CD4-positive, alpha-beta T cell (primary cell): ENCODE measurements at regions not wholly inside any gene's neighbourhood (a gene's known extent, or its start where the extent isn't known, plus 50 kb on each side); places are given as distances from the start of the nearest gene placed in this dataset.

Experiments used
- ATAC-seq: fragments of 200-7000 bp; cut with Tn5 transposase; one replicate; pipeline ENCODE4 v1.10.0; 2022; ENCODE audit warnings: mild to moderate bottlenecking; ENCODE audit not compliant: poor library complexity
- CTCF ChIA-PET: fragments of 350-600 bp; sonication (Branson Sonifier 250); formaldehyde crosslinking; loops from one replicate; lab custom pipeline; 2021; ENCODE audit warnings: antibody characterized with exemption, inconsistent platforms; lab: Charles Lee
- POLR2A ChIA-PET: fragments of 350-600 bp; sonication (Branson Sonifier 250); formaldehyde crosslinking; loops from one replicate; lab custom pipeline; 2021; ENCODE audit warnings: antibody characterized with exemption, inconsistent platforms; lab: Charles Lee
- DNase-seq, 14 experiments: peaks; one replicate each; pipeline ENCODE4 v3.0.0-alpha.2; 2013 to 2020; ENCODE audit warnings: mixed read lengths in 2 of 14
- H3K27ac ChIP-seq, 2 donors: one replicate each; pipeline versions ENCODE4 v1.5.1 to v1.7.0; 2013; ENCODE audit warnings: low read length in 2 of 2, low read depth in 1 of 2, mild to moderate bottlenecking in 1 of 2
- H3K27me3 ChIP-seq, 2 experiments: 1 replicate in 1 of 2; 2 replicates in 1 of 2; pipeline versions ENCODE4 v1.6.1 to v1.7.0; 2013; ENCODE audit warnings: low read length in 2 of 2, control low read depth in 1 of 2, mild to moderate bottlenecking in 1 of 2, moderate library complexity in 1 of 2; ENCODE audit not compliant: insufficient read depth in 2 of 2, control insufficient read depth in 1 of 2
- H3K36me3 ChIP-seq: one replicate; pipeline ENCODE4 v1.6.1; 2013; ENCODE audit warnings: low read length, control low read depth; ENCODE audit not compliant: insufficient read depth
- H3K4me1 ChIP-seq: one replicate; pipeline ENCODE4 v1.6.1; 2013; ENCODE audit warnings: low read length, control low read depth; ENCODE audit not compliant: insufficient read depth
- H3K4me3 ChIP-seq: one replicate; pipeline ENCODE4 v1.5.1; 2013; ENCODE audit warnings: mild to moderate bottlenecking, low read length, moderate library complexity
- H3K9me3 ChIP-seq, 2 experiments: 1 replicate in 1 of 2; 2 replicates in 1 of 2; pipeline versions ENCODE4 v1.6.1 to v1.7.0; 2013; ENCODE audit warnings: low read length in 2 of 2, mild to moderate bottlenecking in 2 of 2, control low read depth in 1 of 2, moderate library complexity in 1 of 2; ENCODE audit not compliant: control insufficient read depth in 1 of 2, insufficient read depth in 1 of 2
- H3K27ac Mint-ChIP-seq: one replicate; pipeline ENCODE4 v1.8.0; 2020; ENCODE audit warnings: mixed read lengths
- H3K27me3 Mint-ChIP-seq: one replicate; pipeline ENCODE4 v1.8.0; 2021; ENCODE audit warnings: mixed read lengths
- H3K36me3 Mint-ChIP-seq: one replicate; pipeline ENCODE4 v1.8.0; 2021; ENCODE audit warnings: low read depth, mixed read lengths
- H3K4me1 Mint-ChIP-seq: one replicate; pipeline ENCODE4 v1.8.0; 2021; ENCODE audit warnings: low read depth, mixed read lengths
- H3K4me3 Mint-ChIP-seq: one replicate; pipeline ENCODE4 v1.8.0; 2020; ENCODE audit warnings: mild to moderate bottlenecking, mixed read lengths
- H3K9me3 Mint-ChIP-seq: one replicate; pipeline ENCODE4 v1.8.0; 2020; ENCODE audit warnings: mixed read lengths
- CTCF ChIP-seq: fragments of 200-600 bp; IDR thresholded peaks from one replicate; pipeline ENCODE4 v1.8.0; 2022; ENCODE audit warnings: antibody characterized with exemption, mild to moderate bottlenecking
- intact Hi-C, 2 experiments: fragments of 100-400 bp; cut with DNase I in 1 of 2; cut with micrococcal nuclease in 1 of 2; formaldehyde crosslinking; loops; one replicate each; pipeline versions ENCODE4 v1.15.1 to v1.9.0; 2023 to 2025; cut with DNase I, micrococcal nuclease

GRCh38 chr5:6949230-6949629 is 236.0 kb downstream of the TENT4A start:
- no peak for ATAC-seq
- H3K27ac ChIP-seq: no peak overlapping the region
- H3K4me3 ChIP-seq: no peak overlapping the region
- Mint-ChIP-seq H3K4me3 (no peak overlapping the region), H3K27me3 (peaks cover 20% of the 10 kb centered on the region), H3K4me1 (no peaks in the 10 kb centered on the region), H3K27ac (no peak overlapping the region), H3K36me3 (no peaks in the 10 kb centered on the region), H3K9me3 (no peaks in the 10 kb centered on the region)
- ChIA-PET POLR2A (no interaction called here), CTCF (no interaction called here)
- intact Hi-C loops: no loop called here
- H3K36me3 ChIP-seq: no peaks in the 10 kb centered on the region
- no peaks in the 10 kb centered on the region for H3K4me1 ChIP-seq
- TF ChIP-seq CTCF: no peak
- peaks cover 0 to 6% of the 10 kb centered on the region in 2 experiments for H3K9me3 ChIP-seq
- H3K27me3 ChIP-seq: peaks cover 4 to 8% of the 10 kb centered on the region in 2 experiments
- no peak for DNase-seq

GRCh38 chr5:6950250-6950649 is 237.0 kb downstream of the TENT4A start:
- CTCF ChIA-PET: no interaction called here
- Mint-ChIP-seq H3K36me3 (no peaks in the 10 kb centered on the region), H3K4me1 (no peaks in the 10 kb centered on the region), H3K9me3 (no peaks in the 10 kb centered on the region), H3K27ac (no peak overlapping the region), H3K4me3 (no peak overlapping the region), H3K27me3 (peaks cover 20% of the 10 kb centered on the region)
- Histone ChIP-seq H3K27me3 (peaks cover 4 to 8% of the 10 kb centered on the region in 2 experiments), H3K4me1 (no peaks in the 10 kb centered on the region), H3K27ac (no peak overlapping the region), H3K36me3 (no peaks in the 10 kb centered on the region), H3K9me3 (peaks cover 0 to 6% of the 10 kb centered on the region in 2 experiments), H3K4me3 (no peak overlapping the region)
- POLR2A ChIA-PET: no interaction called here
- ATAC-seq (no peak), DNase-seq (no peak)
- no peak for TF ChIP-seq CTCF
- intact Hi-C loops: no loop called here

- Mint-ChIP-seq H3K27me3 (peaks cover 20% of the 10 kb centered on the region), H3K36me3 (no peaks in the 10 kb centered on the region), H3K4me1 (no peaks in the 10 kb centered on the region), H3K4me3 (no peak overlapping the region), H3K27ac (no peak overlapping the region), H3K9me3 (no peaks in the 10 kb centered on the region)
- H3K4me1 ChIP-seq: no peaks in the 10 kb centered on the region
- H3K36me3 ChIP-seq: no peaks in the 10 kb centered on the region
- ChIA-PET CTCF (no interaction called here), POLR2A (no interaction called here)
- peaks cover 4 to 8% of the 10 kb centered on the region in 2 experiments for H3K27me3 ChIP-seq
- peaks cover 0 to 6% of the 10 kb centered on the region in 2 experiments for H3K9me3 ChIP-seq
- no peak for DNase-seq
- H3K4me3 ChIP-seq: no peak overlapping the region
- intact Hi-C loops: no loop called here
- ATAC-seq: no peak
- H3K27ac ChIP-seq: no peak overlapping the region
- no peak for TF ChIP-seq CTCF
Measured at GRCh38 chr5:6950860-6951259, 237.6 kb downstream of the TENT4A start.
